K562 (cell line): ENCODE measurements at regions not wholly inside any gene's neighbourhood (a gene's known extent, or its start where the extent isn't known, plus 50 kb on each side); places are given as distances from the start of the nearest gene placed in this dataset.

Experiments used
- ATAC-seq: fragments of 200-7000 bp; cut with Tn5 transposase; 3 replicates; pipeline ENCODE4 v1.9.1; 2020; ENCODE audit warnings: moderate library complexity
- BruUV-seq: library from RNA; stranded (reverse); fragments of 400-500 nt; replicated peaks from 2 replicates; lab custom pipeline; 2021; lab: Mats Ljungman, UMichigan
- CTCF ChIA-PET: fragments of 300-600 bp; formaldehyde crosslinking; extraction: SDS; loops from one replicate; lab custom pipeline; 2021; ENCODE audit warnings: low intra/inter-chr PET ratio; lab: Yijun Ruan, JAX
- POLR2A ChIA-PET: fragments of 300-600, 350-650 bp; sonication (Branson Sonifier 250); formaldehyde crosslinking; extraction: SDS; loops from one replicate; lab custom pipeline; 2021; ENCODE audit warnings: antibody characterized with exemption, inconsistent platforms; lab: Yijun Ruan, JAX
- DNase-seq, 4 experiments: peaks; one replicate each; pipeline versions ENCODE4 v3.0.0 to v3.0.0-alpha.2; 2011 to 2018; ENCODE audit warnings: low spot score in 3 of 4, mixed read lengths in 3 of 4; ENCODE audit errors: extremely low read depth in 1 of 4
- FAIRE-seq: peaks from 2 replicates; lab custom pipeline; 2011; peaks lifted over from hg19 to GRCh38; lab: Jason Lieb, UNC
- H2AFZ ChIP-seq: 2 replicates; pipeline ENCODE4 v1.6.0; 2011; ENCODE audit warnings: low read depth, low read length, control low read depth, inconsistent platforms
- H3K27ac ChIP-seq: fragments of 200-600 bp; 3 replicates; pipeline ENCODE4 v1.8.0; 2011; ENCODE audit warnings: low read depth, mild to moderate bottlenecking, control low read depth, inconsistent platforms, low read length, moderate library complexity, mixed read lengths; ENCODE audit errors: extremely low read depth
- H3K27me3 ChIP-seq, 2 experiments: fragments of 300-600 bp in 1 of 2; 2 replicates in 1 of 2; 3 replicates in 1 of 2; pipeline versions ENCODE4 v1.6.0 to v1.8.0; 2011; ENCODE audit warnings: inconsistent platforms in 2 of 2, low read length in 2 of 2, mild to moderate bottlenecking in 1 of 2, mixed read lengths in 1 of 2, moderate library complexity in 1 of 2; ENCODE audit not compliant: control insufficient read depth in 2 of 2, insufficient read depth in 2 of 2
- H3K36me3 ChIP-seq: fragments of 300-600 bp; 3 replicates; pipeline ENCODE4 v1.8.0; 2011; ENCODE audit warnings: mild to moderate bottlenecking, low read length, inconsistent platforms; ENCODE audit not compliant: control insufficient read depth, insufficient read depth
- H3K4me1 ChIP-seq, 2 experiments: fragments of 200-600 bp in 1 of 2; replicated peaks in 1 of 2; 2 replicates in 1 of 2; 3 replicates in 1 of 2; pipeline versions ENCODE4 v1.5.1 to v1.8.0; 2011; ENCODE audit warnings: inconsistent platforms in 2 of 2, low read length in 2 of 2, mild to moderate bottlenecking in 1 of 2, mixed read lengths in 1 of 2, moderate library complexity in 1 of 2; ENCODE audit not compliant: control insufficient read depth in 2 of 2, insufficient read depth in 2 of 2
- H3K4me2 ChIP-seq: 2 replicates; pipeline ENCODE4 v1.6.1; 2011; ENCODE audit warnings: low read length, control low read depth, inconsistent platforms, mixed read lengths; ENCODE audit not compliant: insufficient read depth
- H3K4me3 ChIP-seq: fragments of 200-600 bp; sonication (generic), shearing (Covaris generic); 2 replicates; pipeline ENCODE4 v1.5.1; 2016; ENCODE audit warnings: control low read depth, inconsistent platforms
- H3K79me2 ChIP-seq: fragments of 200-600 bp; 3 replicates; pipeline ENCODE4 v1.8.0; 2011; ENCODE audit warnings: low read length, inconsistent platforms; ENCODE audit not compliant: control insufficient read depth, insufficient read depth
- H3K9ac ChIP-seq, 2 experiments: 2 replicates each; pipeline versions ENCODE4 v1.6.0 to v1.6.1; 2011; ENCODE audit warnings: low read depth in 2 of 2, low read length in 2 of 2, control low read depth in 1 of 2, inconsistent platforms in 1 of 2, mild to moderate bottlenecking in 1 of 2, mixed read lengths in 1 of 2; ENCODE audit not compliant: insufficient read depth in 1 of 2
- H3K9me1 ChIP-seq: one replicate; pipeline ENCODE4 v1.6.0; 2011; ENCODE audit warnings: inconsistent platforms, mild to moderate bottlenecking, low read length, moderate library complexity; ENCODE audit not compliant: control insufficient read depth, insufficient read depth
- H3K9me3 ChIP-seq: replicated peaks from 2 replicates; pipeline ENCODE4 v1.5.1; 2011; ENCODE audit warnings: low read depth, low read length, inconsistent platforms; ENCODE audit not compliant: control insufficient read depth, insufficient read depth
- H4K20me1 ChIP-seq: replicated peaks from 2 replicates; pipeline ENCODE4 v1.6.1; 2011; ENCODE audit warnings: low read length, inconsistent platforms, mixed read lengths; ENCODE audit not compliant: control insufficient read depth, insufficient read depth
- CEBPG ChIP-seq, 3 experiments: fragments of 200-800 bp in 1 of 3; sonication (Bioruptor generic) in 1 of 3; sonication (generic) in 1 of 3; formaldehyde crosslinking in 1 of 3; IDR thresholded peaks in 2 of 3; conservative IDR thresholded peaks in 1 of 3; 2 replicates each; pipeline versions ENCODE4 v1.6.1 to v1.8.0; 2016 to 2022; ENCODE audit warnings: missing compliant biosample characterization in 2 of 3, missing genetic modification characterization in 2 of 3, mild to moderate bottlenecking in 1 of 3, missing genetic modification reagents in 1 of 3
- MAFG ChIP-seq: fragments of 450-650 bp; conservative IDR thresholded peaks from 2 replicates; pipeline ENCODE4 v1.6.1; 2016; ENCODE audit warnings: missing genetic modification characterization, missing compliant biosample characterization
- MYBL2 ChIP-seq, 2 experiments: fragments of 450-650 bp in 1 of 2; sonication (generic) in 1 of 2; formaldehyde crosslinking in 1 of 2; IDR thresholded peaks; 2 replicates each; pipeline versions ENCODE4 v1.6.1 to v1.8.1; 2017 to 2022; ENCODE audit warnings: borderline replicate concordance in 1 of 2, inconsistent platforms in 1 of 2, low read depth in 1 of 2, mild to moderate bottlenecking in 1 of 2, missing genetic modification reagents in 1 of 2, moderate library complexity in 1 of 2
- PBX2 ChIP-seq, 2 experiments: IDR thresholded peaks in 1 of 2; conservative IDR thresholded peaks in 1 of 2; 2 replicates each; pipeline ENCODE4 v1.6.1; 2016; ENCODE audit warnings: low read depth in 2 of 2, mild to moderate bottlenecking in 1 of 2, missing compliant biosample characterization in 1 of 2, missing genetic modification characterization in 1 of 2, moderate library complexity in 1 of 2
- RCOR1 ChIP-seq, 2 experiments: IDR thresholded peaks; 2 replicates each; pipeline ENCODE4 v1.6.1; 2012; ENCODE audit warnings: low read depth in 2 of 2, low read length in 2 of 2, borderline replicate concordance in 1 of 2, improper control_type of control experiment in 1 of 2
- RHOXF2B ChIP-seq: fragments of 250-450 bp; sonication (Bioruptor Pico); conservative IDR thresholded peaks from 2 replicates; pipeline ENCODE4 v1.5.1; 2021
- SRSF7 ChIP-seq: fragments of 200-400 bp; formaldehyde crosslinking; optimal IDR thresholded peaks from 2 replicates; pipeline ENCODE3; 2017; ENCODE audit warnings: mild to moderate bottlenecking, low read depth, low read length
- TEAD4 ChIP-seq, 2 experiments: sonication (generic) in 1 of 2; formaldehyde crosslinking in 1 of 2; IDR thresholded peaks; 2 replicates each; pipeline versions ENCODE4 v1.6.1 to v1.8.0; 2012 to 2022; ENCODE audit warnings: borderline replicate concordance in 1 of 2, inconsistent platforms in 1 of 2, low read length in 1 of 2, mild to moderate bottlenecking in 1 of 2, missing genetic modification reagents in 1 of 2
- THRA ChIP-seq: fragments of 450-650 bp; IDR thresholded peaks from 2 replicates; pipeline ENCODE4 v1.6.1; 2017; ENCODE audit warnings: mild to moderate bottlenecking, moderate library complexity
- ZNF165 ChIP-seq: fragments of 250-450 bp; sonication (Bioruptor Pico); IDR thresholded peaks from 2 replicates; pipeline ENCODE4 v1.4.0; 2020; ENCODE audit warnings: borderline replicate concordance
- ZNF431 ChIP-seq: sonication (generic); formaldehyde crosslinking; IDR thresholded peaks from 2 replicates; pipeline ENCODE4 v1.8.0; 2022; ENCODE audit warnings: mild to moderate bottlenecking, missing genetic modification reagents
- whole genome bisulfite sequencing: fragments of 100-300 bp; shearing (Covaris generic); methylation state at CpG from one replicate; pipeline ENCODE4 v1.1.6; 2016; ENCODE audit warnings: low coverage, mixed read lengths; ENCODE audit not compliant: insufficient coverage; ENCODE audit errors: missing lambda C conversion rate; 5-methylcytosine and 5-hydroxymethylcytosine counted together
- in situ Hi-C: fragments of 300-500 bp; cut with MboI; formaldehyde crosslinking; loops from 4 replicates; pipeline ENCODE4 v1.15.0; 2018; ENCODE audit warnings: inconsistent platforms, mixed read lengths
- intact Hi-C: fragments of 100-400 bp; cut with micrococcal nuclease; formaldehyde crosslinking; loops from 2 replicates; pipeline ENCODE4 v1.14.2; 2022
- TF ChIP-seq, protein P1 (sequence below), 2 experiments: fragments of 450-650 bp in 1 of 2; sonication (generic) in 1 of 2; formaldehyde crosslinking in 1 of 2; IDR thresholded peaks in 1 of 2; conservative IDR thresholded peaks in 1 of 2; 2 replicates each; pipeline versions ENCODE4 v1.6.1 to v1.8.1; 2016 to 2023; ENCODE audit warnings: mild to moderate bottlenecking in 2 of 2, moderate library complexity in 2 of 2, inconsistent platforms in 1 of 2, missing genetic modification reagents in 1 of 2

- DNase-seq (no peak), ATAC-seq (no peak), FAIRE-seq (no peak)
- Histone ChIP-seq H3K9ac (no peak overlapping the region), H3K27ac (no peak overlapping the region), H3K4me2 (no peak overlapping the region), H4K20me1 (peaks cover 10% of the 10 kb centered on the region; the same call in 1 of the 2 replicates), H3K36me3 (no peaks in the 10 kb centered on the region), H3K4me3 (no peak overlapping the region), H3K9me1 (no peaks in the 10 kb centered on the region), H3K9me3 (no peaks in the 10 kb centered on the region), H2AFZ (no peak overlapping the region), H3K79me2 (no peaks in the 10 kb centered on the region), H3K4me1 (peaks cover 10 to 15% of the 10 kb centered on the region in 2 experiments), H3K27me3 (peaks cover 49 to 60% of the 10 kb centered on the region in 2 experiments)
- no TSS peak for BruUV-seq
- CTCF ChIA-PET, result no interaction called here
- WGBS, result 6% methylated on average over 13 of the region's 13 CpGs
- POLR2A ChIA-PET, result interaction anchor here (0.6 to 1.1 kb wide), 3 partner anchors 9 to 204 kb away, joined by 3 to 5 read pairs (median 4); no protein-coding TSS in a partner anchor
- in situ Hi-C loops (no loop called here), intact Hi-C loops (no loop called here)
- TF ChIP-seq RCOR1 (IDR thresholded peaks at IDR 0.05; ENCODE audit: borderline replicate concordance in 1 of 2, low read depth in 2 of 2, low read length in 2 of 2), result no peak
- TF ChIP-seq ZNF431, result no peak
- TF ChIP-seq THRA, result no peak
- no peak for TF ChIP-seq TEAD4 (IDR thresholded peaks at IDR 0.05; ENCODE audit: low read length)
- TF ChIP-seq TEAD4 (CRISPR knock-in tag; IDR thresholded peaks at IDR 0.05; ENCODE audit: borderline replicate concordance), result no peak
- TF ChIP-seq PBX2 (CRISPR knock-in tag; IDR thresholded peaks at IDR 0.05; ENCODE audit: low read depth), result no peak
- TF ChIP-seq PBX2 (tag; conservative IDR thresholded peaks at IDR 0.05; ENCODE audit: low read depth), result peak; percentile 32; the same call in 1 of the 2 replicates
- no peak for TF ChIP-seq MYBL2 (IDR thresholded peaks at IDR 0.05; ENCODE audit: low read depth)
- TF ChIP-seq MYBL2 (CRISPR knock-in tag; IDR thresholded peaks at IDR 0.05; ENCODE audit: borderline replicate concordance), result no peak
- no peak for TF ChIP-seq RHOXF2B (CRISPR knock-in tag)
- no peak for TF ChIP-seq ZNF165 (CRISPR knock-in tag)
- TF ChIP-seq, protein P1, sequence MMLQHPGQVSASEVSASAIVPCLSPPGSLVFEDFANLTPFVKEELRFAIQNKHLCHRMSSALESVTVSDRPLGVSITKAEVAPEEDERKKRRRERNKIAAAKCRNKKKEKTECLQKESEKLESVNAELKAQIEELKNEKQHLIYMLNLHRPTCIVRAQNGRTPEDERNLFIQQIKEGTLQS (IDR thresholded peaks at IDR 0.05), result peak; percentile 44
- TF ChIP-seq, protein P1 (CRISPR knock-in tag; conservative IDR thresholded peaks at IDR 0.05), result no peak
- no peak for TF ChIP-seq MAFG (tag)
- TF ChIP-seq CEBPG (CRISPR knock-in tag; IDR thresholded peaks at IDR 0.05), result no peak
- peak in 1 of 2 experiments; percentile 22; a peak in 1 of 4 replicates for TF ChIP-seq CEBPG (tag; conservative IDR thresholded peaks at IDR 0.05 in 1 of 2, IDR thresholded peaks at IDR 0.05 in 1 of 2)
- TF ChIP-seq SRSF7, result no peak
Measured at GRCh38 chr9:38228331-38229103, 159.5 kb upstream of the SHB start.
